ENCODE measurements at regions not wholly inside any gene's neighbourhood (a gene's known extent, or its start where the extent isn't known, plus 50 kb on each side); places are given as distances from the start of the nearest gene placed in this dataset.

- POLR2A ChIA-PET, result no interaction called here
- CTCF ChIA-PET, result no interaction called here
Observed at GRCh38 chr17:77001487-77001886, 133.3 kb downstream of the MGAT5B start.

- CTCF ChIA-PET, result no interaction called here
Observed at GRCh38 chr17:77002103-77003045, 134.2 kb downstream of the MGAT5B start.

DNA sequence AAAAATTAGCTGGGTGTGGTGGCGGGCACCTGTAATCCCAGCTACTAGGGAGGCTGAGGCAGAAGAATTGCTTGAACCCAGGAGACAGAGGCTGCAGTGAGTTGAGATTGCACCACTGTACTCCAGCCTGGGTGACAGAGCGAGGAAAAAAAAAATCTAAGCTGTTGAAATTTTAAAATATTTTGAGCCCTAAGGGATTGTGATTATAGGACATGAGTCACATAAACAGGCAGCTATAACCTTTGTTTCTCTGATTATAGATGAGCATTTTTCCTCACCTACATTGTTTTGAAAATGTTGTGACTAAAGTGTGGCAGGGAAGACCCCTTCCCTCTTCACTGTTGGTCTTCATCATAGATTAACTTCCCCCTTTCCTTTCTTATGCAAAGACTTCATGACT is 135.5 kb downstream of the MGAT5B start:
- ChIA-PET CTCF (no interaction called here), POLR2A (no interaction called here)

More at GRCh38 chr17:77002103-77003045, 134.2 kb downstream of the MGAT5B start:
- POLR2A ChIA-PET, result no interaction called here

DNA sequence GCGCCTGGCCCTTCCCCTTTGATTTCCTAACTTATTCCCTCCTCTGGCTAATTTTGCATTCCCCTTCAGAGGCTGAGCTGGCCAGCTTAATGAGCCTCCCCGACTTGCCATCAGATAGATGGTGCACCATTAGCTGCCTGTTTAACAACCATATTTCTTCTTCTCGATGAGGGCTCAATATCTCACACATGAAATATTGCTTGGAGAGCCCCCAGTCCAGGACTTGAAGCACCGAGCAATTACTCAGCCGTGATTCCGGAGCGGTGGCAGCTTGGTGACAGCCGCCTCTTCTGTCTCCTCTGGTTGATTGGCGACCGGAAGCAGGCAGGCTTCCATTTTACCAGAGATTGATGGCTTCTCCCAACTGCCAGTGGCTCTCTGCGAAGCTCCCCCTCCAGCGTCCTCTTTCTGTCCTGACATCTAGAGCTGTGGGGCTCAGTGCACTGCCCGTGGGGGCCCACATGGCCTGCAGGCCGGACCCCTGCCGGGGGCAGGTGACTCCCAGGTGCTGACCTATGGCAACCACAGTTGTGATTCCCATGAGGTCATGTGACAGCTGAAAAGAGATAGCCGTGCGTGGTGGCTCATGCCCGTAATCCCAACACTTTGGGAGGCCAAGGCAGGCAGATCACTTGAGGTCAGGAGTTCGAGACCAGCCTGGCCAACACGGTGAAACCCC is 133.7 kb upstream of the SEC14L1 start:
- ChIA-PET CTCF (interaction anchor here (2.1 kb wide), 1 partner anchor 49 kb away, joined by 9 read pairs; no protein-coding TSS in a partner anchor), POLR2A (no interaction called here)

GRCh38 chr17:77009877-77010276 is 130.9 kb upstream of the SEC14L1 start:
- POLR2A ChIA-PET, result no interaction called here
- CTCF ChIA-PET, result no interaction called here

GRCh38 chr17:77010667-77011066 is 130.1 kb upstream of the SEC14L1 start:
- POLR2A ChIA-PET, result no interaction called here
- CTCF ChIA-PET, result no interaction called here

DNA sequence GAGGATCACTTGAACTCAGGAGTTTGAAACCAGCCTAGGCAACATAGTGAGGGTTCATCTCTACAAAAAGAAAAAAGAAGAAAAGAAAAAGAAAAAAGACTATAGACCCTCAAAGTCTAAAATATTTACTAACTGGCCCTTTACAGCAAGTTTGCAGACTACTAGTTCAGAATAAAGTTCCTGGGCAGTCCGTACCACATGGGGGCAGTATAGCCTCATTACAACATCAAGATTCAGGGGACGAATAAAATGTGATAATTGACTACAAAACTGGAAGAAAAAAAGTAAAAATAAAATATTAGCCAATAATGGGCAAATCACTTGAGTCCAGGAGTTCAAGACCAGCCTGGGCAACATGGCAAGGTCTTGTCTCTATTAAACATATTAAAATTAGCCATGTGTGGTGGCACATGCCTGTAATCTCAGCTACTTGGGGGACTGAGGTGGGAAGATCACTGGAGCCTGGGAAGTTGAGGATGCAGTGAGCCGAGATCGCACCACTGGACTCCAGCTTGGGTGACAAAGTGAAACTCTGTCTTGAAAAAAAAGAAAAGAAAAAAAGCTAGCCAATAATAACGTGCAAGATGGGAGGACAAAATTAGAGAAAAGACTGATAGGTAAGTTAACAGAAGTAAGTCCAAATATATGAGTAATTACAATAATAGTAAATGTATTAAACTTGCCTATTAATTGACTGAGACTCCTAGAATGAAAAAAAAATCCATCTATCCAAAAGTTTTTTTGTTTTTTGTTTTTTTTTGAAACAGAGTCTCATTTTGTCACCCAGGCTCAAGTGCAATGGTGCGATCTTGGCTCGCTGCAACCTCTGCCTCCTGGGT is 129.4 kb upstream of the SEC14L1 start:
- CTCF ChIA-PET, result interaction anchor here (0.7 kb wide), 1 partner anchor 45 kb away, joined by 5 read pairs; no protein-coding TSS in a partner anchor
- POLR2A ChIA-PET, result no interaction called here

DNA sequence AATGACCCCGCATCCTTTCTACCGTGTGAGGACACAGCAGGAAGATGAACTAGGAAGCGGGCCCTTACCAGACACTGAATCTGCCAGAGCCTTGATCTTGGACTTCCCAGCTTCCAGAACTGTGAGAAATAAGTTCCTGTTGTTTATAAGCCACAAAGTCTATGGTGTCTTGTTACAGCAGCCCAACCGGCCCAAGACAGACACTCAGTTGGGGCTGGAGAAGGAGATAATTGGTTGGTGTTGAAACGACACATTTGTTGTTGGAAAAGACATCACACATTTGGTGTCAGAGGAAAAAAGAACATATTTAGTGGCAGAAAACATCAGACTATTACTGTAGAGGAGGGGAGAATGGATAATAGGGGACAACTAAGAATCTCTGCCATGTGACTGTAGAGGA is 122.3 kb upstream of the SEC14L1 start:
- CTCF ChIA-PET, result no interaction called here
- POLR2A ChIA-PET, result no interaction called here

GRCh38 chr17:77019893-77020379 is 120.8 kb upstream of the SEC14L1 start:
- CTCF ChIA-PET, result no interaction called here
- POLR2A ChIA-PET, result no interaction called here

DNA sequence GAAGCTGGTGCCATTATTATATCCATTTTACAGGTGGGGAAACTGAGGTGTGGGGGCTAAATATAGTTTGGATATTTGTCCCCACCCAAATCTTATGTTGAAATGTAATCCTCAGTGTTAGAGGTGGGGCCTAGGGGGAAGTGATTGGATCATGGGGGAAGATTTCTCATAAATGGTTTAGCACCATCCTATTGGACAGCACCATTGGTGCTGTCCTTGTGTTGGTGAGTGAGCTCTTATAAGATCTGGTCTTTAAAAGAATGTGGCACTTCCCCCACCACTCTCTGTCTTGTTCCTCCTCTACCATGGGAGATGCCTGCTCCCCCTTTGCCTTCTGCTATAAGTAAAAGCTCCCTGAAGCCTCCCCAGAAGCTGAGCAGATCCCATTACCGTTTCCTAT is 119.8 kb upstream of the SEC14L1 start:
- POLR2A ChIA-PET, result no interaction called here
- CTCF ChIA-PET, result interaction anchor here (1.1 kb wide), 1 partner anchor 45 kb away, joined by 3 read pairs; no protein-coding TSS in a partner anchor

- POLR2A ChIA-PET, result no interaction called here
- CTCF ChIA-PET, result no interaction called here
Observed at GRCh38 chr17:77022766-77023165, 118.0 kb upstream of the SEC14L1 start.

DNA sequence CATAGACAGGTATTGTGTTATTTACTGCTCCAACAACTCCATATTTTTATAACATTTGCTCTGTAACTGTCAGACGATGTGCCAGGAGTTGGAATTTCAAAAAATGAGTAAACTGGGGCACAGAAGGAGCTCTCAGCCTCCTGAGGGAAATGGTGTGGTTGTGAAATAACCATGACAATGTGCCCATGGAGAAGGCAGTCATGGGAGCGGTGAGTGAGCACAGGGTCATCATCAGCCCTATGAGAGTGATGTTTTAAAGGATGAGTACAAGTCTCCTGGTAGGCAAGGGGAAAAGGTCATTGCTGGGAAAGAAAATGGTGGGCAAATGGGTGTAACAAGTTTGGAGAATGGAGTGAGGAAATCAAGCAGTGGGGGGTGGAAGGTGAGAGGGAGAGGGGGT is 115.0 kb upstream of the SEC14L1 start:
- CTCF ChIA-PET, result interaction anchor here (0.6 to 0.8 kb wide), 2 partner anchors 158 to 1488 kb away, joined by 3 read pairs; partner anchors contain the start of gene MGAT5B
- POLR2A ChIA-PET, result no interaction called here

- POLR2A ChIA-PET, result no interaction called here
- CTCF ChIA-PET, result no interaction called here
Observed at GRCh38 chr17:77027271-77027889, 113.4 kb upstream of the SEC14L1 start.

DNA sequence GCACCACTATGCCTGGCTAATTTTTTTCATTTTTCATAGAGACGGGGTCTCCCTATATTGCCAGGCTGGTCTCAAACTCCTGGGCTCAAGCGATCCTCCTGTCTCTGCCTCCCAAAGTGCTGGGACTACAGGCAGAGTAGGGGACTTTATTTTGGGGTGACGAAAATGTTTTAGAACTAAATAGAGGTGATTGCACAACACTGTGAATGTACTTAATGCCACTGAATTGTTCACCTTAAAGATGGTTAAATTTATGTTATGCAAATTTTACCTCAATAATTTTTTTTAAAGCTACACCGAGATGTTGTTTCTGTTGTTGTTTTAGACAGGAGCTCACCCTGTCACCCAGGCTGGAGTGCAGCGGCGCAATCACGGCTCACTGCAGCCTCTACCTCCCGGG is 111.9 kb upstream of the SEC14L1 start:
- ChIA-PET CTCF (no interaction called here), POLR2A (no interaction called here)

GRCh38 chr17:77032929-77033328 is 107.8 kb upstream of the SEC14L1 start:
- POLR2A ChIA-PET, result no interaction called here

DNA sequence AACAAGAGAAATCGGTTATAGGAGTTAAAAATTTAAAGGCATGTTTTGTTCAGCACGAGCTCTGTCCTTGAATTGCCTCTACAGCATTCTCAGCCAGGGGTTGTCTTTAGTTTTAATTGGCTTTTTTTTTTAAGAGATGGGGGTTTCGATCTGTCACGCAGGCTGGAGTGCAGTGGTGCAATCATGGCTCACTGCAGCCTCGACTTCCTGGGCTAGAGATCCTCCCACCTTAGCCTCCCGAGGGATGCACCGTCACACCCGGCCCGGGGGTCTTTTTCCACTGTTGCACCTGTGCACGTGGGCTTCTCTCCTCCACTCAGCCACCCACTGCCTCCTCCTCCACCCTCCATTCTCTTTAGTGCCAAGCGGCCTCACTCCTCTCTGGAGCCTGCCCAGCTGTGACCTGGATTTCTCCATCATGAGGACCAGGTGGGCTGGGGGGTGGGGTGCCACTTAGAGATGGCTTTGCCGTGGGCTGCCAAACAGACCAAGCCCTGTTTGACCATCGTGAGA is 106.8 kb upstream of the SEC14L1 start:
- ChIA-PET POLR2A (no interaction called here), CTCF (interaction anchor here (0.6 kb wide), 1 partner anchor 97 kb away, joined by 3 read pairs; no protein-coding TSS in a partner anchor)

More at GRCh38 chr17:77032929-77033328, 107.8 kb upstream of the SEC14L1 start:
- CTCF ChIA-PET, result interaction anchor here (0.8 to 1.1 kb wide), 2 partner anchors 23 to 177 kb away, joined by 3 to 4 read pairs; no protein-coding TSS in a partner anchor

DNA sequence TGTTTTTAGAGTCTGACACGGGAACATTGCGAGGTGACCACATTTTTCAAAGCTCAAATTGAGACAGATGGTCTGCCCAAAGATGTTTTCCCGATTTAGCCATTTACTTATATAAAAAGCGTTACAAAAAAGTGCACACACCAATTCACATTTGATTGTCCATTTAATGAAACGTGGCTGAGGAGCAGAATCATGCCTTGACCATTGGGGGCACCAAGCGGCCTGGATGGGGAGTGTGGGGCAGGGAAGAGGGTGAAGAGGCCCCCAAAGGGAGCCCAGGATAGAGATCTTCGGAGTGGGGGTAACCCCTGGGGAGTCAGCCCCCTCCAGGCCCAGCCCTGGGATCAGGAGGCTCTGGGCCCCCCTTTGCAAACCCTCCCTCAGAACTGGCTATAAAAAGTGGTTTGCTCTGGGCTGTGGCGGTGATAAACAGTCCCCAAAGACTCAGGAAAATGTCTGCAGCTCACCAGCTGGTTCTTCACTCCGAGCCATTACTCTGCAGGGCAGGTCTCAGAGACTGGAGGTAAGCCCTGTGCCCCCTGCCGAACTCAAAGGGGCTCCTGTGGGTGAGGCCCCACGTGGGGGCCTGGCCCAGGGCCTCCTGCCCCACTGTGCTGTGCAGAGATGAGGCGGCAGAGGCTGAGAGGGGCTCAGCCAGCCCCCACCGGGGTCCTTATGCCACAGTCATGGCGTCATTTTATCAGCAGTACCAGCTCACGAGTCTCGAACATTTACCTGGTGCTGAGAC is 105.9 kb upstream of the SEC14L1 start:
- ChIA-PET CTCF (no interaction called here), POLR2A (no interaction called here)

DNA sequence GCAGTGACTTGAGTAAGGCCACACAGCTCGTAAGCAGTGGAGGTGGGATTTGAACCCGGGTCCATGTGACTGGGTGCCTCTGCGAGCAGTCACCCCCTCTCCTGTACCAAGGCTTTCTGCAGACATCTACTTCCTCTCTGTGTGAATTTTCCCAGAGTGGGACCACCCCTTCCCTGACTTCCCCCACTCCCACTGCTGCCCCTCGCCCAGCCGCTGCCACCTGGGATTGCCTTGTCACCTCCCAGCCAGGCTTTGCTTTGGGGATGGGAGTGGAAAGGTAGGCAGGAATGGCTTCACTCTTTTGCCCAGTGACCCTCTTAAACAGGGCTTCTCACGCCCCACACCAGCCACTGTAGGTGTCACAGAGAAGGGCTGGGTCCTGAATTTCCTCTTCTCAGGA is 105.2 kb upstream of the SEC14L1 start:
- ChIA-PET POLR2A (no interaction called here), CTCF (no interaction called here)

Data from activated CD8-positive, alpha-beta memory T cell treated with anti-CD3 and anti-CD28 coated beads for 36 hours (primary cell).